IMR-90 (cell line): ENCODE measurements at regions not wholly inside any gene's neighbourhood (a gene's known extent, or its start where the extent isn't known, plus 50 kb on each side); places are given as distances from the start of the nearest gene placed in this dataset.

Experiments
- ATAC-seq: fragments of 200-7000 bp; cut with Tn5 transposase; 2 replicates; pipeline ENCODE4 v1.9.1; 2020; ENCODE audit warnings: low read depth, mild to moderate bottlenecking, moderate library complexity
- BruUV-seq: library from RNA; stranded (reverse); fragments of 400-500 nt; replicated peaks from 2 replicates; lab custom pipeline; 2021; lab: Mats Ljungman, UMichigan
- CTCF ChIA-PET: fragments of 300-600 bp; formaldehyde crosslinking; extraction: SDS; loops from one replicate; lab custom pipeline; 2021; ENCODE audit warnings: antibody characterized with exemption; lab: Yijun Ruan, JAX
- POLR2A ChIA-PET: fragments of 300-600 bp; sonication (Branson Sonifier 250); formaldehyde crosslinking; loops from one replicate; lab custom pipeline; 2022; ENCODE audit warnings: antibody characterized with exemption; ENCODE audit not compliant: unreplicated experiment; lab: Charles Lee
- DNase-seq: peaks from one replicate; pipeline ENCODE4 v3.0.0; 2013
- H2AFZ ChIP-seq: replicated peaks from 2 replicates; pipeline ENCODE3; 2013; ENCODE audit warnings: low read length, mild to moderate bottlenecking; ENCODE audit not compliant: poor library complexity
- H2AK5ac ChIP-seq: 2 replicates; pipeline ENCODE4 v1.6.1; 2013; ENCODE audit warnings: low read depth, low read length, inconsistent platforms
- H2AK9ac ChIP-seq: replicated peaks from 2 replicates; pipeline ENCODE3; 2013; ENCODE audit warnings: mild to moderate bottlenecking, low read depth, low read length, moderate library complexity; ENCODE audit not compliant: poor library complexity
- H2BK120ac ChIP-seq: 2 replicates; pipeline ENCODE4 v1.6.1; 2013; ENCODE audit warnings: low read depth, low read length, inconsistent platforms
- H2BK15ac ChIP-seq: 3 replicates; pipeline ENCODE4 v1.6.1; 2013; ENCODE audit warnings: low read depth, low read length, inconsistent platforms
- H2BK20ac ChIP-seq: 2 replicates; pipeline ENCODE4 v1.6.1; 2013; ENCODE audit warnings: low read depth, mild to moderate bottlenecking, inconsistent platforms, low read length, moderate library complexity
- H2BK5ac ChIP-seq: 2 replicates; pipeline ENCODE4 v1.6.1; 2013; ENCODE audit warnings: mild to moderate bottlenecking, low read depth, low read length, inconsistent platforms; ENCODE audit not compliant: poor library complexity, severe bottlenecking
- H3K14ac ChIP-seq: replicated peaks from 2 replicates; pipeline ENCODE4 v1.6.1; 2013; ENCODE audit warnings: low read depth, low read length, inconsistent platforms
- H3K18ac ChIP-seq: 2 replicates; pipeline ENCODE4 v1.6.1; 2013; ENCODE audit warnings: low read depth, low read length, control low read depth
- H3K23ac ChIP-seq: 2 replicates; pipeline ENCODE4 v1.6.1; 2013; ENCODE audit warnings: low read depth, low read length, inconsistent platforms
- H3K27ac ChIP-seq: 2 replicates; pipeline ENCODE4 v1.5.1; 2013; ENCODE audit warnings: mild to moderate bottlenecking, control low read depth, low read length; ENCODE audit not compliant: insufficient read depth
- H3K27me3 ChIP-seq: 2 replicates; pipeline ENCODE4 v1.6.1; 2013; ENCODE audit warnings: low read length; ENCODE audit not compliant: control insufficient read depth, insufficient read depth
- H3K36me3 ChIP-seq: 2 replicates; pipeline ENCODE4 v1.6.1; 2013; ENCODE audit warnings: low read length, mixed read lengths; ENCODE audit not compliant: control insufficient read depth, insufficient read depth
- H3K4ac ChIP-seq: 2 replicates; pipeline ENCODE4 v1.6.1; 2013; ENCODE audit warnings: low read depth, low read length, inconsistent platforms
- H3K4me1 ChIP-seq: 2 replicates; pipeline ENCODE4 v1.6.1; 2013; ENCODE audit warnings: low read length, mixed read lengths; ENCODE audit not compliant: control insufficient read depth, insufficient read depth
- H3K4me2 ChIP-seq: 2 replicates; pipeline ENCODE4 v1.6.1; 2013; ENCODE audit warnings: low read depth, mild to moderate bottlenecking, control low read depth, low read length, moderate library complexity
- H3K4me3 ChIP-seq: 2 replicates; pipeline ENCODE4 v1.5.1; 2013; ENCODE audit warnings: low read depth, mild to moderate bottlenecking, control low read depth, low read length, moderate library complexity; ENCODE audit not compliant: insufficient read depth
- H3K56ac ChIP-seq: 2 replicates; pipeline ENCODE4 v1.6.1; 2013; ENCODE audit warnings: low read length, inconsistent platforms; ENCODE audit not compliant: insufficient read depth; ENCODE audit errors: extremely low read depth
- H3K79me1 ChIP-seq, 2 experiments: 2 replicates each; pipeline ENCODE4 v1.6.1; 2013; ENCODE audit warnings: low read length in 2 of 2, inconsistent platforms in 1 of 2, low read depth in 1 of 2
- H3K9ac ChIP-seq: 2 replicates; pipeline ENCODE4 v1.6.1; 2013; ENCODE audit warnings: low read depth, low read length, control low read depth
- H3K9me1 ChIP-seq: 2 replicates; pipeline ENCODE4 v1.6.1; 2013; ENCODE audit warnings: low read length, inconsistent platforms; ENCODE audit not compliant: insufficient read depth
- H3K9me3 ChIP-seq: 2 replicates; pipeline ENCODE4 v1.6.1; 2013; ENCODE audit warnings: low read length; ENCODE audit not compliant: control insufficient read depth, insufficient read depth
- H4K20me1 ChIP-seq: 2 replicates; pipeline ENCODE4 v1.6.1; 2013; ENCODE audit warnings: low read length, inconsistent platforms; ENCODE audit not compliant: insufficient read depth
- H4K5ac ChIP-seq: 2 replicates; pipeline ENCODE4 v1.6.1; 2013; ENCODE audit warnings: mild to moderate bottlenecking, low read depth, low read length, control low read depth
- H4K8ac ChIP-seq, 2 experiments: 2 replicates each; pipeline ENCODE4 v1.6.1; 2013; ENCODE audit warnings: low read depth in 2 of 2, low read length in 2 of 2, control low read depth in 1 of 2, inconsistent platforms in 1 of 2
- H4K91ac ChIP-seq: 2 replicates; pipeline ENCODE4 v1.6.1; 2013; ENCODE audit warnings: low read depth, low read length, inconsistent platforms; ENCODE audit not compliant: insufficient read depth
- CTCF ChIP-seq: conservative IDR thresholded peaks from 2 replicates; pipeline ENCODE4 v1.5.1; 2012; ENCODE audit warnings: mild to moderate bottlenecking, low read depth, low read length, improper control_type of control experiment
- MAFK ChIP-seq: IDR thresholded peaks from 2 replicates; pipeline ENCODE4 v1.6.1; 2012; ENCODE audit warnings: low read depth, low read length, improper control_type of control experiment
- MXI1 ChIP-seq: IDR thresholded peaks from 2 replicates; pipeline ENCODE4 v1.6.1; 2012; ENCODE audit warnings: low read depth, mild to moderate bottlenecking, low read length, moderate library complexity, borderline replicate concordance
- RCOR1 ChIP-seq: IDR thresholded peaks from 2 replicates; pipeline ENCODE4 v1.6.1; 2012; ENCODE audit warnings: mild to moderate bottlenecking, low read length, improper control_type of control experiment; ENCODE audit not compliant: insufficient replicate concordance
- RFX5 ChIP-seq: IDR thresholded peaks from 2 replicates; pipeline ENCODE4 v1.8.0; 2012; ENCODE audit warnings: low read depth, mild to moderate bottlenecking, low read length, moderate library complexity
- WGBS, 2 experiments: methylation state at CpG; one replicate each; pipeline versions ENCODE4 v1.1.5 to v1.1.7; 2013; ENCODE audit warnings: missing lambda C conversion rate in 2 of 2; ENCODE audit not compliant: insufficient read length in 1 of 2; ENCODE audit errors: extremely low coverage in 2 of 2; 5-methylcytosine and 5-hydroxymethylcytosine counted together
- dilution Hi-C: fragments of 300-500 bp; cut with HindIII; formaldehyde crosslinking; loops from one replicate; pipeline ENCODE4 v1.14.3; 2018; ENCODE audit warnings: low sequenced_read_pairs; ENCODE audit not compliant: unreplicated experiment
- in situ Hi-C: fragments of 300-500 bp; cut with MboI; formaldehyde crosslinking; loops from 3 replicates; pipeline ENCODE4 v1.14.3; 2019; ENCODE audit warnings: low sequenced_read_pairs, inconsistent platforms, mixed read lengths
- intact Hi-C: fragments of 100-400 bp; cut with micrococcal nuclease; formaldehyde crosslinking; loops from 2 replicates; pipeline ENCODE4 v1.10.0; 2022

GRCh38 chrX:43025806-43026315, 247.9 kb upstream of the PPP1R2C start:
- Histone ChIP-seq H2AFZ (no peak overlapping the region), H3K14ac (no peak overlapping the region), H3K9ac (no peak overlapping the region), H3K56ac (no peak overlapping the region), H3K9me3 (peaks cover 4% of the 10 kb centered on the region; the same call in 1 of the 2 replicates), H4K20me1 (no peaks in the 10 kb centered on the region), H3K27me3 (no peaks in the 10 kb centered on the region), H4K91ac (no peak overlapping the region), H3K27ac (no peak overlapping the region), H3K36me3 (no peaks in the 10 kb centered on the region), H2BK5ac (no peak overlapping the region), H3K9me1 (no peaks in the 10 kb centered on the region), H3K23ac (no peak overlapping the region), H3K79me1 (no peaks in the 10 kb centered on the region), H3K18ac (no peak overlapping the region), H3K4me3 (no peak overlapping the region), H2BK120ac (no peak overlapping the region), H2AK5ac (no peak overlapping the region), H3K4me2 (no peak overlapping the region), H3K4me1 (no peaks in the 10 kb centered on the region), H2AK9ac (no peak overlapping the region), H2BK15ac (no peak overlapping the region), H2BK20ac (no peak overlapping the region), H4K8ac (no peak overlapping the region), H3K4ac (no peak overlapping the region), H4K5ac (no peak overlapping the region)
- TF ChIP-seq RFX5 (no peak), MXI1 (no peak), MAFK (peak; percentile 100), RCOR1 (no peak), CTCF (no peak)
- ChIA-PET CTCF (no interaction called here), POLR2A (no interaction called here)
- no CpG with 5 or more reads among the region's 1 CpG for WGBS, 2 experiments
- DNase-seq (no peak), ATAC-seq (no peak)
- in situ Hi-C loops: no loop called here
- intact Hi-C loops: no loop called here
- no TSS peak for BruUV-seq
- dilution Hi-C loops: no loop called here
